CD4-positive, alpha-beta T cell treated with Interleukin-17A for 4 hours (primary cell): ENCODE measurements at regions not wholly inside any gene's neighbourhood (a gene's known extent, or its start where the extent isn't known, plus 50 kb on each side); places are given as distances from the start of the nearest gene placed in this dataset.
"Not testable (repeated sequence)": the region's sequence is repeated elsewhere in the genome, so short reads cannot be mapped to it uniquely, and the experiment has no call there.

Experiments
- DNase-seq: peaks from one replicate; pipeline ENCODE4 v3.0.0-alpha.2; 2020; ENCODE audit warnings: mixed read lengths

- not testable (repeated sequence) for DNase-seq
Observed at GRCh38 chr2:89537862-89538261, 846.4 kb downstream of the RPIA start.

GRCh38 chr2:89544110-89544509 is 852.6 kb downstream of the RPIA start:
- not testable (repeated sequence) for DNase-seq

- not testable (repeated sequence) for DNase-seq
Observed at GRCh38 chr2:89579154-89579553, 887.7 kb downstream of the RPIA start.

GRCh38 chr2:89582816-89583215 is 891.3 kb downstream of the RPIA start:
- not testable (repeated sequence) for DNase-seq

- DNase-seq = not testable (repeated sequence)
Observed at GRCh38 chr2:89584046-89584445, 892.6 kb downstream of the RPIA start.

- not testable (repeated sequence) for DNase-seq
Observed at GRCh38 chr2:89584868-89585557, 893.5 kb downstream of the RPIA start.

GRCh38 chr2:89585558-89585920 is 894.1 kb downstream of the RPIA start:
- peak; percentile 2 for DNase-seq

- DNase-seq = not testable (repeated sequence)
Observed at GRCh38 chr2:89599843-89600242, 908.4 kb downstream of the RPIA start.

- DNase-seq = not testable (repeated sequence)
Observed at GRCh38 chr2:89606514-89606913, 915.0 kb downstream of the RPIA start.

GRCh38 chr2:89610207-89610926 is 918.9 kb downstream of the RPIA start:
- peak; percentile 2 for DNase-seq

- DNase-seq = peak; percentile 2
Observed at GRCh38 chr2:89610927-89611515, 919.5 kb downstream of the RPIA start.

GRCh38 chr2:89611710-89612109 is 920.2 kb downstream of the RPIA start:
- DNase-seq = not testable (repeated sequence)

GRCh38 chr2:89649268-89649667 is 957.8 kb downstream of the RPIA start:
- DNase-seq = not testable (repeated sequence)

GRCh38 chr2:89679254-89679653 is 987.8 kb downstream of the RPIA start:
- DNase-seq = not testable (repeated sequence)
